NCI-H2171 (cell line): ENCODE measurements at regions not wholly inside any gene's neighbourhood (a gene's known extent, or its start where the extent isn't known, plus 50 kb on each side); places are given as distances from the start of the nearest gene placed in this dataset.
A peak's percentile ranks its signal among the peaks of the same experiment; 100 is the strongest.

Source experiments
- DNase-seq: peaks from one replicate; lab custom pipeline; 2025; lab: John Stamatoyannopoulos, UW

DNA sequence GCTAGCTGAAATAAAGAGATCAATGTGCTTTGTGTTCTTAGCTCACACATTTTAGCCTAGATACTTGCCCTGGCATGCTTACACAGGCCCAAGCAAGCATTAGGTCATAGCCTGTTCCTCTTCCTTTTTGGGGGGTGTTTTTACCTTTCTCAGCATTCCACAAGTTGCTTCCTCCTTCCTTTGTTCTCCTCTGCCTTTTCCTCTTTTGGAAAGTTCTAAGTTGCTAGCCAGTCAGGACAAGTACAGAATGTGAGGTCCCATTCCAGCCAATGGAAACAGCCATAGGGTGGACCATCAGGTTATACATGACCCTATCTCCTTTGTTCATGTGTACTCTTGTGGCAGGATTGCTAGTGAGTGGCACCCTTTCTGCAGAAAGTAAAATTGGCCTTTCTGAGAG lies 154.9 kb downstream of the RASSF9 start:
- no peak for DNase-seq

- DNase-seq: no peak
Observed at GRCh38 chr12:85683051-85683450, 153.2 kb downstream of the RASSF9 start.

- DNase-seq: no peak
Observed at GRCh38 chr12:85688837-85689236, 147.4 kb downstream of the RASSF9 start.

DNA sequence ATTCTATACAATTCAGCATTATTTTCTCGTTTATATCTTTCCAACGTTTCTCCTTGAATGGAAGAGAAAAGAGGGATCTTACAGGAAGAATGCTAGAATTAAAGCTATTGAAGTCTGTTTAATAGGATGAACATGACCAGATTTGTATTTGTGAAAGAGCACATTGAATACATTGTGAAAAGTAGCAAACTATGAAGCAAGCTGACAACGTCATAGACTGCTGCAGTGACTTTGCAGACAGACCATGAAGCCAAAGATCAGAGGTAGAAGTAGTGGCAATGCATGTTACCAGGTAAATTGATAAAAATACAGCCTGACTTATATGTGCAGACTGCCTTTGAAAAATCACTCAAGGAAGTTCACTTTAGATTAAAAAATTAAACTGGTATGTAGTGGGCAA lies 146.1 kb downstream of the RASSF9 start:
- no peak for DNase-seq

GRCh38 chr12:85693093-85693665 lies 143.0 kb downstream of the RASSF9 start:
- no peak for DNase-seq

- no peak for DNase-seq
Observed at GRCh38 chr12:85695097-85695715, 141.0 kb downstream of the RASSF9 start.

- no peak for DNase-seq
Observed at GRCh38 chr12:85697003-85697402, 139.2 kb downstream of the RASSF9 start.

GRCh38 chr12:85698937-85699336 lies 137.3 kb downstream of the RASSF9 start:
- no peak for DNase-seq

DNA sequence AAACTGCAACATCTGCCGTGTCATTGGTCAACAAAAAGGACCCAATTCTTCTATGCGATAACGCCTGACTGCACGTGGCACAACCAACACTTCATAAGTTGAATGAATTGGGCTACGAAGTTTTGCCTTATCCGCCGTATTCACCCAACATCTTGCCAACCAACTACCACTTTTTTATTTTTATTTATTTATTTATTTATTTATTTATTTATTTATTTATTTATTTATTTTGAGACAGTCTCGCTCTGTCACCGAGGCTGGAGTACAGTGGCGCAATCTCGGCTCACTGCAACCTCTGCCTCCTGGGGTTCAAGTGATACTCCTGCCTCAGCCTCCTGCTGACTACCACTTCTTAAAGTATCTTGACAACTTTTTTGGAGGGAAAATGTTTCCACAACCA lies 127.4 kb downstream of the RASSF9 start:
- no peak for DNase-seq

DNA sequence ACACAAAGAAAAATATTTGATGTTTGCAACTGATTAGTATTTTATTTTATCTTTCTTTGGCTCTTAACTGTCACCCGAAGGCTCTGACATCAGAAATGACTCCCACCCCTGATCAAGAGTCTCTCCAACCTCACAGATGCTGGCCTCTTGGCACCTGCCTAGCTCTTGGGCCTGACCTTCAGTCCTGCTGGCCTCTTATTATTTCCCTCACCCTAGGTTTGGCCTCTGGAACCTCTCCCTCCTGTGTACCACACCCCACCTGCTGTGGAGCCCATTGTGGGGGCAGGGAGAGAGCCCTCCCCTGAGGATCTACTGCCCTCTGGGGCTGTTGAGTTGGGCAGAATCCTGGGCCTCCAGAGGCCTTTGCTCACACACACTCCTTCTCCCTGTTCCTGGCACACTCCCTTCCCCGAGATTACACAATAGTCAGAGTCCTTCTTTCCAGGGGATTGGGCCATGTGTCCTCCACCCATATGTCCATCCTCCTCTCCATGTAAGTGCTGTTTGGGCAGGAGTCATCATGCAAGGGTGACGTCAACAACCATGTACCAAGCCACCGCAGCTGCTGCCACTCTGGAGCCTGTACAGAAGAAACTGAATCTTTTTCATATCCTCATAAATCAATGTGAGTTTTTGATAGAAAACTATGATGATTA lies 124.3 kb downstream of the RASSF9 start:
- no peak for DNase-seq

DNA sequence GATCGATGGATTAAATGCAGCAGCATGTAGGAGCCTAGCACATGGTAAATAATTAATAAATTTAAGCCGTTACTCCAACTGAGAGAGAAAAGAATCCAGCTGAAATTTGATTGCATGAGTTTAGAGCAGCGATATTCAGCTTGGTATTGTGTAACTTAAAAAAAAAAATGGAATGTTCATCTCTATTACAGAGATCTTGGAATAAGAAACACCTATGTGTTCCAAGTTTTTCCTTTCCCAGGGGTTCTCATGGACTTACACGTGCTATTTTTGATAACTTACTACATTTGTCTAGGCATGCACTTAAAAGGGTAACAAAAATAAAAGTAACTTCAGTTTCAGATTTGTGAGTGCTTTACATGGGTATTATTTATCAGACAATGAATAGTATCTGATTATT lies 122.8 kb downstream of the RASSF9 start:
- DNase-seq: no peak

- no peak for DNase-seq
Observed at GRCh38 chr12:85714425-85714824, 121.8 kb downstream of the RASSF9 start.

GRCh38 chr12:85720308-85721033 lies 115.7 kb downstream of the RASSF9 start:
- DNase-seq: no peak

DNA sequence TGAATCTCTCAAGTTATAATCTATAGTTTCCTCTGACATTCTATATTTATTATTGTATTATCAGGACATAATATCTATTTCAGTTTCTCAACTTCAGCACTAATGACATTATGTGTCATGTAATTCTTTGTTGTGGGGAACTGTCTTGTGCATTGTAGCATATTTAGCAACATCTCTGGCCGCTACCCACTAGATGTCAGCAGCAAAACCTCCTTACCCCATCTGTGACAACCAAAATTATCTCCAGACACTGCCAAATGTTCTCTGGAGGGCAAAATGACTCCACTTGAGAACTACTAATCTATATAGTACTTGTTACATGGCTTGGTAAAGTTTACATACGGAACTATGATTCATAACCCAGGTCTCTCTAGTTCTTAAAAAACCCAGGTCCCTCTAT lies 110.2 kb downstream of the RASSF9 start:
- no peak for DNase-seq

- DNase-seq: no peak
Observed at GRCh38 chr12:85733221-85733840, 102.9 kb downstream of the RASSF9 start.

GRCh38 chr12:85733984-85734383 lies 102.2 kb downstream of the RASSF9 start:
- DNase-seq: no peak

DNA sequence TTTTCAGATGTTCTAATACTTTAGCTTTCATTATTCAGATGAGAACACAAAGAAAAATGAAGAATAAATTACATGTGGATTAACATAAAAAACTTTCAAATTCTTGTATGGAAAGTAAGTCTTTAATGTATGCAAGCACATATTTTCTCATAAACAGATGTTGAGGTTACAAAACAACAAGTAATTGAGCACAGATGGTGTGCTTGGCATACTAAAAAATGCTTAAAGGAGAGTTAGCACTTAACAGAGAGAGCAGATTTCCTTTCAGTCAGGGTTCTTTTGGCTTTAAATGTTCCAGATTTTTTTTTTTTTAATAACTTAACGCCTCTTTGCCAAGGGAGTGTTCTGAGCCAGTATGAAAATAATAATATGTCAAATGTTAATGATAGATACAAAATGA lies 96.0 kb downstream of the RASSF9 start:
- DNase-seq: peak; percentile 36

DNA sequence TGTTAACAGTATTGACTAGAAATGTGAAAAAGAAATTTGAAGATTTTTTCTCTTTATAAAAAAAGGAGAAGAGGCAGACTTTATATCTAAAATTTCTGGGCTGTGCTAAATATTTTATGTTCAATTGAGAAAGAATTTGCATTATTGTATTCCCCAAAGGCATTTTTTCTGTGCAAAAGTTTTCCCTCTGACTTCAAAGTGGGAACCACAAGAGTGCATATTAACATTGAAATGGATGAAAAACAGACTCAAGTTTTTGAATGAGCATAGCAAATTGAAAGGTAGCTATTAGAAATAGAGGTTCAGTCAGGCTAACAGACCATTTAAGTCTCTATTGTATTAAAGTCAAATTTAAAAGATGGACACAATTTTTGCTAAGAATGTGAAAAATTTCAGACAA lies 95.2 kb downstream of the RASSF9 start:
- no peak for DNase-seq

- DNase-seq: no peak
Observed at GRCh38 chr12:85747941-85748495, 88.2 kb downstream of the RASSF9 start.
